CD4-positive, alpha-beta T cell treated with Interleukin-6 at 100 ng/mL for 8 hours (primary cell): ENCODE measurements at regions not wholly inside any gene's neighbourhood (a gene's known extent, or its start where the extent isn't known, plus 50 kb on each side); places are given as distances from the start of the nearest gene placed in this dataset.

ENCODE experiments used
- DNase-seq: peaks from one replicate; pipeline ENCODE4 v3.0.0-alpha.2; 2020; ENCODE audit warnings: mixed read lengths, low spot score

GRCh38 chr1:82893712-82894470 lies 1093.2 kb downstream of the ADGRL2 start:
- DNase-seq = no peak

GRCh38 chr1:82880506-82880905 lies 1079.8 kb downstream of the ADGRL2 start:
- DNase-seq = no peak

GRCh38 chr1:82879701-82880305 lies 1079.1 kb downstream of the ADGRL2 start:
- DNase-seq = no peak

GRCh38 chr1:82875170-82875569 lies 1074.4 kb downstream of the ADGRL2 start:
- DNase-seq = no peak

- DNase-seq = no peak
Measured at GRCh38 chr1:82874041-82874440, 1073.3 kb downstream of the ADGRL2 start.

- DNase-seq = no peak
Measured at GRCh38 chr1:82870332-82870731, 1069.6 kb downstream of the ADGRL2 start.

- no peak for DNase-seq
Measured at GRCh38 chr1:82867781-82868180, 1067.0 kb downstream of the ADGRL2 start.

- DNase-seq = no peak
Measured at GRCh38 chr1:82861749-82862148, 1061.0 kb downstream of the ADGRL2 start.

- DNase-seq = no peak
Measured at GRCh38 chr1:82858031-82858430, 1057.3 kb downstream of the ADGRL2 start.

- no peak for DNase-seq
Measured at GRCh38 chr1:82849460-82849859, 1048.7 kb downstream of the ADGRL2 start.

- no peak for DNase-seq
Measured at GRCh38 chr1:82848043-82848442, 1047.3 kb downstream of the ADGRL2 start.

- no peak for DNase-seq
Measured at GRCh38 chr1:82845866-82846265, 1045.1 kb downstream of the ADGRL2 start.

- no peak for DNase-seq
Measured at GRCh38 chr1:82844911-82845827, 1044.4 kb downstream of the ADGRL2 start.

GRCh38 chr1:82844447-82844846 lies 1043.7 kb downstream of the ADGRL2 start:
- no peak for DNase-seq

- no peak for DNase-seq
Measured at GRCh38 chr1:82843876-82844275, 1043.1 kb downstream of the ADGRL2 start.

- no peak for DNase-seq
Measured at GRCh38 chr1:82840192-82840591, 1039.5 kb downstream of the ADGRL2 start.

GRCh38 chr1:82837766-82838465 lies 1037.2 kb downstream of the ADGRL2 start:
- DNase-seq = no peak

- DNase-seq = no peak
Measured at GRCh38 chr1:82836973-82837680, 1036.4 kb downstream of the ADGRL2 start.

GRCh38 chr1:82836213-82836972 lies 1035.7 kb downstream of the ADGRL2 start:
- no peak for DNase-seq

- no peak for DNase-seq
Measured at GRCh38 chr1:82830690-82831380, 1030.1 kb downstream of the ADGRL2 start.
